DND-41 (cell line): ENCODE measurements at regions not wholly inside any gene's neighbourhood (a gene's known extent, or its start where the extent isn't known, plus 50 kb on each side); places are given as distances from the start of the nearest gene placed in this dataset.

Experiments used
- EZH2 ChIP-seq: IDR thresholded peaks from 3 replicates; pipeline ENCODE4 v1.6.1; 2012; ENCODE audit warnings: borderline replicate concordance, low read depth, mild to moderate bottlenecking, moderate library complexity, low read length, inconsistent platforms; ENCODE audit not compliant: severe bottlenecking
- TF ChIP-seq, protein P1 (sequence below): IDR thresholded peaks from 2 replicates; pipeline ENCODE4 v1.5.1; 2012; ENCODE audit warnings: borderline replicate concordance, low read length, moderate library complexity, mild to moderate bottlenecking; ENCODE audit not compliant: poor library complexity, severe bottlenecking; ENCODE audit errors: extremely low read depth

GRCh38 chr6:156107624-156108101 lies 652.0 kb upstream of the NOX3 start:
- TF ChIP-seq, protein P1, sequence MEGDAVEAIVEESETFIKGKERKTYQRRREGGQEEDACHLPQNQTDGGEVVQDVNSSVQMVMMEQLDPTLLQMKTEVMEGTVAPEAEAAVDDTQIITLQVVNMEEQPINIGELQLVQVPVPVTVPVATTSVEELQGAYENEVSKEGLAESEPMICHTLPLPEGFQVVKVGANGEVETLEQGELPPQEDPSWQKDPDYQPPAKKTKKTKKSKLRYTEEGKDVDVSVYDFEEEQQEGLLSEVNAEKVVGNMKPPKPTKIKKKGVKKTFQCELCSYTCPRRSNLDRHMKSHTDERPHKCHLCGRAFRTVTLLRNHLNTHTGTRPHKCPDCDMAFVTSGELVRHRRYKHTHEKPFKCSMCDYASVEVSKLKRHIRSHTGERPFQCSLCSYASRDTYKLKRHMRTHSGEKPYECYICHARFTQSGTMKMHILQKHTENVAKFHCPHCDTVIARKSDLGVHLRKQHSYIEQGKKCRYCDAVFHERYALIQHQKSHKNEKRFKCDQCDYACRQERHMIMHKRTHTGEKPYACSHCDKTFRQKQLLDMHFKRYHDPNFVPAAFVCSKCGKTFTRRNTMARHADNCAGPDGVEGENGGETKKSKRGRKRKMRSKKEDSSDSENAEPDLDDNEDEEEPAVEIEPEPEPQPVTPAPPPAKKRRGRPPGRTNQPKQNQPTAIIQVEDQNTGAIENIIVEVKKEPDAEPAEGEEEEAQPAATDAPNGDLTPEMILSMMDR = no peak
- no peak for TF ChIP-seq EZH2
